HS-27A (cell line): ENCODE measurements at regions not wholly inside any gene's neighbourhood (a gene's known extent, or its start where the extent isn't known, plus 50 kb on each side); places are given as distances from the start of the nearest gene placed in this dataset.

Source experiments
- DNase-seq: peaks from one replicate; pipeline ENCODE4 v3.0.0-alpha.2; 2012; ENCODE audit warnings: low read depth, missing footprints

- DNase-seq, result no peak
These were observed 197.0 kb downstream of the SIM1 start for GRCh38 chr6:100267721-100268123.

- no peak for DNase-seq
These were observed 198.0 kb downstream of the SIM1 start for GRCh38 chr6:100266494-100267401.

GRCh38 chr6:100262086-100262485, 202.6 kb downstream of the SIM1 start:
- no peak for DNase-seq

GRCh38 chr6:100261486-100261885, 203.2 kb downstream of the SIM1 start:
- no peak for DNase-seq

GRCh38 chr6:100260584-100260983, 204.1 kb downstream of the SIM1 start:
- no peak for DNase-seq

GRCh38 chr6:100259865-100260264, 204.9 kb downstream of the SIM1 start:
- no peak for DNase-seq

- no peak for DNase-seq
These were observed 206.0 kb downstream of the SIM1 start for GRCh38 chr6:100258752-100259151.

GRCh38 chr6:100257793-100258395, 206.8 kb downstream of the SIM1 start:
- no peak for DNase-seq

GRCh38 chr6:100255701-100256100, 209.0 kb downstream of the SIM1 start:
- no peak for DNase-seq

- no peak for DNase-seq
These were observed 217.6 kb downstream of the SIM1 start for GRCh38 chr6:100247123-100247522.

GRCh38 chr6:100246206-100246605, 218.5 kb downstream of the SIM1 start:
- DNase-seq, result no peak

- no peak for DNase-seq
These were observed 223.9 kb downstream of the SIM1 start for GRCh38 chr6:100240798-100241197.

GRCh38 chr6:100237821-100238220, 226.9 kb downstream of the SIM1 start:
- no peak for DNase-seq

GRCh38 chr6:100236389-100236788, 228.3 kb downstream of the SIM1 start:
- no peak for DNase-seq

GRCh38 chr6:100235631-100236030, 229.1 kb downstream of the SIM1 start:
- no peak for DNase-seq

GRCh38 chr6:100234625-100235024, 230.1 kb downstream of the SIM1 start:
- DNase-seq, result no peak

GRCh38 chr6:100232781-100233573, 231.7 kb downstream of the SIM1 start:
- no peak for DNase-seq

GRCh38 chr6:100230953-100231316, 233.8 kb downstream of the SIM1 start:
- DNase-seq, result no peak

- DNase-seq, result no peak
These were observed 234.4 kb downstream of the SIM1 start for GRCh38 chr6:100230115-100230952.

GRCh38 chr6:100229512-100229911, 235.2 kb downstream of the SIM1 start:
- no peak for DNase-seq

- DNase-seq, result peak; percentile 22
These were observed 234.9 kb upstream of the MCHR2 start for GRCh38 chr6:100228834-100229441.
